GM13976 (cell line): ENCODE measurements at regions not wholly inside any gene's neighbourhood (a gene's known extent, or its start where the extent isn't known, plus 50 kb on each side); places are given as distances from the start of the nearest gene placed in this dataset.

Source experiments
- DNase-seq: peaks from one replicate; pipeline ENCODE4 v3.0.0; 2012; ENCODE audit warnings: low spot score
- CTCF ChIP-seq: IDR thresholded peaks from 2 replicates; pipeline ENCODE4 v1.5.1; 2012; ENCODE audit warnings: borderline replicate concordance, mild to moderate bottlenecking; ENCODE audit not compliant: insufficient read depth; ENCODE audit errors: extremely low read depth, missing control alignments, control extremely low read depth
- in situ Hi-C: fragments of 300-500 bp; cut with MboI; formaldehyde crosslinking; loops from one replicate; pipeline ENCODE4 v1.12.0; 2022; ENCODE audit warnings: low sequenced_read_pairs, mixed read lengths, inconsistent platforms; ENCODE audit not compliant: unreplicated experiment

GRCh38 chr12:46617167-46617566 lies 208.6 kb downstream of the SLC38A4 start:
- in situ Hi-C loops, result no loop called here
- no peak for DNase-seq
- no peak for TF ChIP-seq CTCF

- no peak for DNase-seq
- in situ Hi-C loops, result no loop called here
- TF ChIP-seq CTCF, result no peak
Observed at GRCh38 chr12:46610754-46611153, 215.0 kb downstream of the SLC38A4 start.

GRCh38 chr12:46609674-46610073 lies 216.1 kb downstream of the SLC38A4 start:
- no peak for TF ChIP-seq CTCF
- in situ Hi-C loops, result no loop called here
- no peak for DNase-seq

- peak; percentile 30 for DNase-seq
- in situ Hi-C loops, result no loop called here
- no peak for TF ChIP-seq CTCF
Observed at GRCh38 chr12:46609273-46609623, 216.5 kb downstream of the SLC38A4 start.

- in situ Hi-C loops, result no loop called here
- no peak for DNase-seq
- no peak for TF ChIP-seq CTCF
Observed at GRCh38 chr12:46608431-46609272, 217.1 kb downstream of the SLC38A4 start.

- no peak for DNase-seq
- in situ Hi-C loops, result no loop called here
- no peak for TF ChIP-seq CTCF
Observed at GRCh38 chr12:46604684-46605083, 221.1 kb downstream of the SLC38A4 start.
